ENCODE measurements at regions not wholly inside any gene's neighbourhood (a gene's known extent, or its start where the extent isn't known, plus 50 kb on each side); places are given as distances from the start of the nearest gene placed in this dataset.

DNA sequence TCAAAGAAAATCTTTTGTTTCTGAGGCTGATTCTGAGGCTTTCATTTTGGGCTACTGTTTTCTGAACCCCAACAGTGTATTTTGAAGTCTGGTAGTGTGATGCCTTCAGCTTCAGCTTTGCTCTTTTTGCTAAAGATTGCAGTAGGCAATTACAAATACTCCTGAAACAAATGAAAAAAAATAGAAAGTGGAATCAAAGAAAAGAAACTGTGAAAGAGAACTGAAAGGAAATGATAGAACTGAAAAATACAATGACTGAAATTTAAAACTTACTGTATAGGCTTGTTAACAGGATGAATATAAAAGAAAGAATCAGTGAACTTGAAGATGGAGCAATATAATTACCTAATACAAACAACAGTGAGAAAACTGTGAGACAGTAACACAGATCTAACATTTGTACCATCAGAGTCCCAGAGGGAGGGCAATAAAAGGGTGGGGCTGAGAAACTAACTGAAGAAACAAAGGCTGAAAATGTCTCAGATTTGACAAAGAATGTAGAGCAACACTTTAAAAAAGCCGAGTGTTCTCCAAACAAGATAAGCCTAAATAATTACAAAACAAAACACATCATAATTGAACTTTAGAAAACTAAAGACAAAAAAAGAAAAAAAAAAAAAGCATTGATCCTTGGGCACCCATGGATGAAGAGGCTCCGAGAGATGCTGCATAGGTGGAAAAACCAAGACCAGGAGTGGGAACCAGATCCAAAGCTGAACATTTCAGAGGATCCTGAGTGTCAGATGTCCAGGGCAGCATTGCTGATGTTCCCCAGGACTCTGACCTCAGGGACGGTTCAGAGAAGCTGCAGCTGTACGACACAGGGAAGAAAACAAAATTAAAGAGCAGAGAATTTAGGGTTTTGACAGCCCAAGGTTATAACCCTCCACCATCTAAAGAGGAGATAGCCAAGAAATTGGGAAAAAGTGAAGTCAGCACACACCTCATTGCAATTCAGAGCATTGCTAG lies 223.2 kb upstream of the IGFBP3 start:
- no peak for DNase-seq (ENCODE audit: low read depth in 2 of 3, low spot score in 2 of 3)

DNA sequence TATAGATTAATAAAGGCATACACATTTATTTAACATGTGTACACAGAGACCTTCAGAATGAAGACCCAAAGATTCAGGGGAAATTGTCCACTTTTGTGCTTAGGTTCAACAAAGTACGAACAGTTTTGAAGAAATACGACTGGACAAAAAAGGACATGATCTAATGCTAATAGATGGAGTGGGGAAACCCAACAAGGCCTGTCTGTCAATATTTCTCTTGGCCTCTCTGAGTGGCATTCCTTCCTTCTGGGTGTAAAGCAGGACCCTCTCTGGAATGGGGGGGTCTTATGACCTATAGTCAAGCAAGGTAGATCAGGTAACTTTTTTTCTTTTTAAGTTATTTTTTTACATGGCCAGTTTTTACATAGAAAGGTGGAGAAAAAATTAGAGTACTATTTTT lies 222.3 kb upstream of the IGFBP3 start:
- no peak for DNase-seq (ENCODE audit: low read depth in 2 of 3, low spot score in 2 of 3)

DNA sequence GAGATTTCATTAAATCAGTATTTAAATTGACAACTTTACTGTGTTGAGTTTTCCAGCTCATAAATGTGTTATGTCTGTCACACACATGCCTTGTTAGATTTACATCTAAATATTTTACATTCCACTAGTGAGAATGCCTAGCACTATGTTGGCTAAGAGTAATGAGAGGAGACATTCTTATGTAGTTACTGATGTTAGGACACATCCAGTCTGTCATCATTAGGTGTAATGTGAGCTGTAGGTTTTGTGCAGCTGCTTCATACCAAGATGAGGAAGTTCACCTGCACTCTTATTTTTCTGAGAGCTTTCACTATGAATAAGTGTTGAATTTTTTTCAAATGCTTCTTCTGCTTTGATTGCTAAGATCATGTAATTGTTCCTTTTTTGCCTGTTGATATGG lies 218.0 kb upstream of the IGFBP3 start:
- no peak for DNase-seq (ENCODE audit: low read depth in 2 of 3, low spot score in 2 of 3)

DNA sequence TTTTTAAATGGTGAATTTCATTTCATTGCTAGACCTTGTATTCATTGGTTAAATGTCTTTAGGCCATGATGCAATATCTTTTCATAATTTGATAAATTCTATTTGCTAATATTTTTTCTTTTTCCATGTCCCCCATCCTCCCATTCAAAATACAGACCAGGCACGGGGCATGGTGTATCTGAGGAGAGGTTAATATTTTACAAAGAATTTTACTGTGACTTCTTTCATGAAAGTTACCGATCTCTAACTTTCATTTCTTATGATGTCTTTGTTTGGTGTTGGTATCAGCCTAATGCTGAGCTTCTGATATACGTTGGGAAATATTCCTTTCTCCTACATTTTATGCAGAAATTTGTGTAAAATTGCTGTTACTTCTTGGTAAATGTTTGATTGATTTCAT lies 216.7 kb upstream of the IGFBP3 start:
- no peak for DNase-seq (ENCODE audit: low read depth in 2 of 3, low spot score in 2 of 3)

DNA sequence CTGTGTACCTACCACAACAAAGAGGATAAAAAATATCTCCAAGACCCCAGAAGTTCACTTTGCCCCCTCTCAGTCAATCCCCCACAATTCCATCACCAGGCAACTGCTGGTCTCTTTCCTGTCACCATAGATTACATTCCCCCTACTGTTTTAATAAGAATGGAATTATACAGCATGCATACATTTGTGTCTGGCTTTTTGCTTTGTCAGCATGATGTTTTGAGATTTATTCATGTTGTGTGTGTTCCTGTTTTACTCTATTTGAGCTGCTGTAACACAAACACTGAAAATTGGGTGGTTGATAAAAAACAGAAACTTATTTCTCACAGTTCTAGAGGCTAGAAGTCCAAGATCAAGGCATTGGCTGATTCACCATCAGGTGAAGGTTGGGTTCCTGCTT lies 214.5 kb upstream of the IGFBP3 start:
- DNase-seq (ENCODE audit: low read depth in 2 of 3, low spot score in 2 of 3): no peak

DNA sequence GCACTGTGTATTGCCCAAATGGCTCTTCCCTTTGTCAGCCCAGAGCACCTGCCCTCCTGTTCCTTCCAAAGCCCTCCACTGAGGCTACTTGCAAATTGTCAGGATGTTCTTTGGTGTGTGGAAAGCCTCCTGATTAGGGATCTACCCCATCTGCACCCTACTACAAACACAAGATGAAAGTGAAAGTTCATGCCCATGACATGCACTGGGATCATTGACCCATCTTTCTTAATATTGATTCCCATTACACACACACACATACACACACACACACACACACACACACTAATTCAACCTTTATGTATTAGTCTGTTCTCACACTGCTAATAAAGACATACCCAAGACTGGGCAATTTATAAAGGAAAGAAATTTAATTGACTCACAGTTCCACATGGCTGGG lies 213.7 kb upstream of the IGFBP3 start:
- DNase-seq (ENCODE audit: low read depth in 2 of 3, low spot score in 2 of 3): no peak

DNA sequence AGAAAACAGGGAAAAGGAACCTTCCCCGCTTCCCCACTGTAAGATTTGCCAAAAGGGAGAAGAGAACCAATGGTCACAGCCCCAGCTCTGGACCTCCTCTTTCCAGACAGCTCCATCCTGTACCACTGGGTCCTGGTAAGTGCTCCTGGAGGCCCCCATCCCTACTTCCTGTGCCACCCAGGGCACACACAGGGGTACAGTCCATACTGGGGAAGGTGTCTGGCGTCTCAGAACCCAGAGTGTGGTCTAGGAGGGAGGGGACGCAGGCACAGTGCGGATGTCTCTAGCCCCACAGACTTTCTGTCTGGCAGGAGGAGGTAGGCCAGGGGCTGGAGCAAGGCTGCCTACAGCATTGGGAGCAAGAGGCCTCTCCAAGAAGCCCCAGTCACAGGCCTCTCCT lies 213.3 kb upstream of the IGFBP3 start:
- DNase-seq (ENCODE audit: low read depth in 2 of 3, low spot score in 2 of 3): no peak

DNA sequence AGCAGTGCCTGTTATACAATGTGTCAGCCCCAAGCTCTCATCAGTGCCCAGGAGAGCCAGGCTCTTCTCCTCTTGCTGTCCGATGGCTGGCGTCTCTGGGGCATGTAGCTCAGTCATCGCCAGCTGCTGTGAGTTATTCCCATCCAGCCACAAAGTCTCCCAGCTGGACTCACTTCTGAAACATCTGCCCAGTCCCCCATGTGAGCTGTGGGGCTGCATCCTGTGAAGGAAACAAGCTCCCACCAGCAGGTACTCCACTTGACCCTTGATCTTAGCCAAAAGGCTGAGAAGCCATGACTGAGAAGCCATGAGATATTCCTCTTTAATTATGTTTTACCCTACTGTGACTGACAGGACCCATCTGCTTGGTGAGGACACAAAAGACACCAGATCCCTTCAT lies 212.7 kb upstream of the IGFBP3 start:
- DNase-seq (ENCODE audit: low read depth in 2 of 3, low spot score in 2 of 3): no peak

DNA sequence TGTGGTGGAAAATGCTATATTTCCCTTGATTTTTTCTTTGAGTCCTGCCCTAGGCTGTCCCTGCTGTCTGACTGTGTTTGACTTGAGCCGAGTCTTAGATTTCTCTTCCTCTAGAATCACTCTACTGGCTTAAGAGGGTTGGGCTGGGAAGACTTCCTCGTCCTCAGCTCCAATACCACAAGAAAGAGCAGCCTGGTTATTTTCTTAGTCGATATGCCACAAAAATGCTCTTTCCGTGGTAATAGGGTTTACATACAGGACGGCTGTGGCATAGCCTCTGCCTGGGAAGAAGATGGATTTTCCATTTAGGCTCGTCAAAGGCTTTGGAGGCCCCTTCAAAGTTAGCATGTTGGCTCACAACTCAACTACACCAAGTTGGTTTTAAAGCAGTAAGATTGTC lies 212.0 kb upstream of the IGFBP3 start:
- DNase-seq (ENCODE audit: low read depth in 2 of 3, low spot score in 2 of 3): no peak

DNA sequence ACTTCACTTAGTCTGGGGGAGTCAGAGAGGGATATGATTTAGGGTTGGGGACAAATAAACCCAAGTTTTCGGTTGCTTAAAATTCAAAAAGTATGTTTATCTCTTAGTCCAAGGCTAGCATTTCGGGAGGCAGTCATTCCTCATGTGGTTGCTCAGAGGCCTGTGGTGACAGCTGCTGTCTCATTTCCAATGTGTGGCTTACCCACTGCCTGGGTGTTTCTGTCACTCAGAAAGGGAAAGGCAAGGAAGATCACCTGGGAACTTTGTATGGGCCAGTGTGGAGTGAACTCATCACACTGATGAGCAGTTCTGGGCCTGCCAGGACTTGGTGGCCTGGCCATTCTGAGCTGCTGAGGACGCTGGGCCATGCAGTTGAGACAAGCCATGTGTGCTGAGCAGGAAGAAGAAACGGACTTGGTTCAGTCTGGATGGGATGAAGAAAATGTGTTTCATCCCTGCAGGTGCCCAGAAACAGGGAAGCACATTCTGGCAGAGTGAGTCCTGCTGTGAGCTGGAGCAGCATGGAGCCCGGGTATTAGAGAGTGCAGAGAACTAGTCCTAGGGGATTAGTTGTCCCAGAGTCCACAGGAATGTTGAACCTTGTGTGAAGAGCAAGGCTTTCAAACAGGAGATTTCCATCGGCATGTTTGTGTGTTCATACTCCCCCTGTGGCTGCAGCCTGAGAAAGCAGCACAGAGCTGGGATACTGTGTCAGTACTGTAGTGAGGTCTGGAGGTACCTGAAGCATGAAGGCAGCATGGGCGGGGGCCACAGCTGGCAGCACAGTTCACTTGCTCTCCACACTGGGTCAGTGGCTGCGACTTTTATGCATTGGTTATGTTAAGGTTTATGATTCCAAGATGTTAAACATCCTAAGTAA lies 211.1 kb upstream of the IGFBP3 start:
- DNase-seq (ENCODE audit: low read depth in 2 of 3, low spot score in 2 of 3): no peak

DNA sequence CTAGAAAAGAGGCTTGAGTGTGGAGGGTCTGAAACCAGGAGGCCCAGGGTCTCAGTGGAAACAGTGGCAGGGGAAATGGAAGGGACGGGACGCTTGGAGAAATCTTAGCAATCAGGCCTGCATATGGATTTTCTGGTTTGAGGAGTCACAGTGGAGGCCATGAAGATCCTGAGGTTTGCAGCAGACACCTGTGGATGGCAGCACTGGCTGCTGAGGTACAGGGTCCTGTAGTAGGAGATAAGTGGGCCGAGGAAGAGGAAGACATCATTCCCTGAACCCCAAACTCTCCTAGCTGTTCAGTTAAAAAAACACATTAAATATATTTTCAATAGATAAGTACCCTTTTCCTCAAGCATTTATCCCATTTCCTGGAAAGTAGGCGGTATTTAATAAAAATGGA lies 208.8 kb upstream of the IGFBP3 start:
- DNase-seq (ENCODE audit: low read depth in 2 of 3, low spot score in 2 of 3): no peak

DNA sequence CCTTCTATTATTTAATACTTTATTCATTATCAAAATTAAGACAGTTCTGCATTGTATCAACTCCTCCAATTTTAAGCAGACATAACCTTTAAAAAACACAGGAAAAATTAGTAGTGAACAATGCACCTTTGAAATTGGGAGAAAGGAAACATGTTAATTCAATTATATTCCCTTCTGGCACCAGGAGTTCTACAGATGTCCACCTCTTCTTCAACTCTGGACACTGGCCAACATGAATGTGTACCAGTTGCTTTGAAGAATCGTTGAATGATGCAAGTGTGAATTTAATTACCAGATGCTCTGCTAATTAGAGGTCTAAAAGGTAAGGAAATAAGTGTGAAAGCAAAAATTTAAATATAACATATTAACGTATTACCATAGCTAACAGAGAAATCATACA lies 206.7 kb upstream of the IGFBP3 start:
- no peak for DNase-seq (ENCODE audit: low read depth in 2 of 3, low spot score in 2 of 3)

DNA sequence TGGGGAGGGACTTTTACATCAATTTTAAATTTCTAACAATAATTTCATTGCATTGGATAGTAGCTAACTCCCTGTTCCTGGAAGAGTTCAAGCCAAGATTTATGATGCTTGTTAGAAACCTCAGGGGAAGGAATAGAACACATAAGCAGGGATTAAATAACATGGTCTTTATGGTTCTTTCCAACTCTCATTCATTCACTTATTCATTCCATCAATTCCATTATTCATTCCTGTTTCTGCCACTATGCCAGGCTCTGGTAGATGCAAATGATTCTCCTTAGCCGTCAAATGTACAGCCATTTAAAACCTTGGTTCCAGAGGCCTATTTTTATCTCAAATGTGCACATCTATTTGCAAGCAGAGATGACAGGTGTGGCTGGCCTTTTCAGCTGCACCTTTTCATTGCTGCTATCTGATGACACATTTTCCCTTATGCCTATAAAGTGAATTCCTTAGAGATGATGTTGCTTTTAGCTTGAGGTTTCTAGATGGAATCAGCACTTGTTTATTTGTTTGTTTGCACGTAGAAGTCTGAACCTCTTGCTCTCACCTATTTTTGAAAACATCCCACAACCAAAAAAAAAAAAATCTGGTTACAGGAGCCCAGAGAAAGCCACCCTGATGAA lies 205.7 kb upstream of the IGFBP3 start:
- DNase-seq (ENCODE audit: low read depth in 2 of 3, low spot score in 2 of 3): no peak

DNA sequence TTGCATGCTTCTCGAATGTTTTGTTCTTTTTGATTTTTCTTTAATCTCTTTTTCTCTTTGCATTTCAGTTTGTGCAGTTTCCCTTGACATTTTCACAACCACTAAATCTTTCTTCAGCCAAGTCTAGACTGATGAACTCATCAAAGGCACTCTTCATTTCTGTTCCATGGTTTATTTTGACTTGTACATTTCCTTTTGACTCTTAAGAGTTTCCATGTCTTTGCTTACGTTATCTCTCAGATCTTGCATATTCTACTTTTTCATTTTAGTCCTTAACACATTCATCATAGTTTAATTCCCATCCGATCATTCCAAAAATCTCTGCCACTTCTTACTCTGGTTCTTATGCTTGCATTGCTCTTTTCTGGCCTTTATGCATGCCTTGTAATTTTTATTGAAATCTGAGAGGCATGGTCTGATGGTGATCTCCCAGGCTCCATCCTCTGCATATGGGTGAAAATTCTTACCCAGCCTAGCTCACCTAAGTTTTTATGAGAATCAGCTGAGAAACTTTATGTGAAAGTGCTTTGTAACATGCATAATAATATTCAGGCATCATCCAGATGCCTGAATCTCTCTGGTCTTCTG lies 202.8 kb upstream of the IGFBP3 start:
- DNase-seq (ENCODE audit: low read depth in 2 of 3, low spot score in 2 of 3): no peak

DNA sequence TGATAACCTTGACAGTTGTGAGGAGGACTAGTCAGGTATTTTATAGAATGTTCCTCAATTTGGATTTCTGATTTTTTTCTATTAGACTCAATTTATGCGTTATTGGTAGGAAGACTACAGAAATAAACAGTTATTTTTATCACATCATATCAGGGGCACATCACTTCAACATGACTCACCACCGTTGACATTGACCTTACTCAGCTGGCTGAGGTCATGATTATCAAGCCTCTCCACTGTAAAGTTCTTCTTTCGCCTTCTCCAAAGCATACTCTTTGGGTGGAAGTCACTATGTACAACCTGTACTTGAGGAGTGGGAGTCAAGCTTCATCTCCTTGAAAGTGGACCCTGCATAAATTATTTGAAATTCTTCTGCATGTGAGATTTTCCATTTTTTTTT lies 194.3 kb upstream of the IGFBP3 start:
- no peak for DNase-seq (ENCODE audit: low read depth in 2 of 3, low spot score in 2 of 3)

DNA sequence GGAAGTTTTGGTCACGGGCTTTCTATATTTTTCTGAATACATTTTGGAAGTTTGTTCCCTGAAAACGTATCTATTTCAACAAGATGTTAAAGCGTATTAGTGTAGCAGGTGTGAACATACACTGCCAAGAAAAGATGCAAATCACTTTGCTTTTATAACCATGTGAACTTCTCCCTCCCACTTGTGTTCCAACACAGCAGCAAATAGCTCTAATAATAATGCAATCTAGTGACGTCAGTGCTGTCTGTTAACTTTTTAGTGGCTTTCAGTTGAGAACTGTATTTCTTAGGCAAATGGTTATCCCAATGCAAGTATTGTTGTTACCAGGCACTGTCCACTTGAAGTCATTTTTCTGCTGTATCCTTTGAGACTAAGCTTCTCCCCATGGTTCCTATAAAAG lies 188.4 kb upstream of the IGFBP3 start:
- DNase-seq (ENCODE audit: low read depth in 2 of 3, low spot score in 2 of 3): no peak

DNA sequence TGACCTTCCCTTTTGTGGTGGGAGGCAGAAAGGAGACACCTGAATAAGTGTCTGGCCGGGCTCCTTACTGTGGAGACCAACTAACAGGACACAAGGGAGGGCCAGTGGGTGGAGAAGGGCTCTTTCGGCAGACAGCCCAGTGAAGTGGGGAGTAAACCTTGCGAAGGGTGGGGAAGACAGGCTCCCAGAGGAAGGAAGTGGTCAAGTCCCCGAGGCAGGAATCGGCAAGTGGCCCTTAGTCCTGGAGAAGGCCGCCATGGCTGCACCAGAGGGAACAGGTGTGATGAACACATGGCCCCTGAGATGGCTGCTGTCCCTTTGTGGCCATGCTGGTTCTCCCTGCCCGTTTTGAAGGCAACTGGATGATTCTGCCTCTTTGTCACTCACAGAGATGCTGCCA lies 187.2 kb upstream of the IGFBP3 start:
- no peak for DNase-seq (ENCODE audit: low read depth in 2 of 3, low spot score in 2 of 3)

DNA sequence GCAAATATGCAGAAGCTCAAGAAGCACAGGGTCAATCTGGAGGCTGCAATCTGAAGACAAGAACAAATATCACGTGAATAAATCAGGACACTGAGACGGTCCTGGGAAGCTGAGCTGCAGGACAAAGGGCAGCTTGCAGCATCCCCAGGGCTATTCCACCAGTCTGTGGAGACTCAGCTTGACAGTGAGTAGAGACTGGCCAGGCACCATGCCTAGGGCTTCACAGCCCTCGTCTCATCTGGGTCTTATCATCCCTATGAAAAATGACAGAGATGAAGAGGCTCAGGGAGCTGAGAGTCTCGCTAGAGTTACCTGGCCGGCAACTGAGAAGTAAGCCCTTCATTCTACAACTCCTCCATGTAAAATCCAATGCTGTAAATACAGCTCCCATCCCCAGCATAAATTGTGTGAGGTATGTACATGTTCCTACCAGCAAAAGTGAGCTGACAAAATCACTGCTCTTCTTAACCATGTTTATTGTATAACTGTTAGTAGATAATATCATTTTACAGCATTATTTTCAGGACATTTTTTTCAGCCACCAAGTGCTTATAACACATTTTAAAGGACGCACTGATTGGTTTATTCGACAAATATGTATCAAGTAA lies 186.6 kb upstream of the IGFBP3 start:
- DNase-seq (ENCODE audit: low read depth in 2 of 3, low spot score in 2 of 3): no peak

DNA sequence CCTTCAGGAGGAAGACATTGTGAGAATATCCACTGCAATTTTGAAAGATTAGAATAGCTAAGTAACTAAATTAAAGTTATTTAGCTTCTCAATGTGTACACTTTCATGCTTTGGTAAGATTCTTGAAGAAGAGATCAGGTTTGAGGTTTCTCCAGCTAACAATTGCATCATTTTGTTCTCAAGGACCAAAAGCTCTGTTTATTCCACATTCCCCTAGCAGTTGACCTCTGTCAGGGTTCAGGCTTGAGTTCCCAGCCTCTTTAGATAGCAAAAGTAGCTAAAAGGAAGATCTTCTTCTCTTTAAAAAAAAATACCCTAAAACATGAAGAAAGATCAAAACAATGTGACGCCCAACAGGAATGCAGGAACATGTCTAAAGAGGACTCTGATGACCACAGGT lies 179.4 kb upstream of the IGFBP3 start:
- DNase-seq (ENCODE audit: low read depth in 2 of 3, low spot score in 2 of 3): no peak

DNA sequence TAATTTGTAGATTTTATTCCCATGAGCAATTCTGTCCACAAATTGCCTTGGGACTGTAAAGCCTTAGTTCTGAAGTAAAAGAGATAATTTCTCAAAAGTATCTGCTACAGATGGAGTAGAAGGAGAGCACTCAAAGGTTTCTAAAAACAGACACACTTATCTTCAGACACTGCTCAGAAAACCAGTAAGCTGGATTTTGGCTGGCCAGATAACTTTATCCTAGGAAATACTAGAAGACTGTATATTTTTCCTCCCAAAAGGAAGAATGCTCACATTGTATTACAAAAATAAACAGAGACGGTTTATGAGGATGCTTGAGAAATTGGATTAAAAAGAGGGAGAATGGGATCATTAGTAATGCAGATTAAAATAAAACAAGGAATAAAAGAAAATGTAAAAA lies 178.0 kb upstream of the IGFBP3 start:
- no peak for DNase-seq (ENCODE audit: low read depth in 2 of 3, low spot score in 2 of 3)

DNA sequence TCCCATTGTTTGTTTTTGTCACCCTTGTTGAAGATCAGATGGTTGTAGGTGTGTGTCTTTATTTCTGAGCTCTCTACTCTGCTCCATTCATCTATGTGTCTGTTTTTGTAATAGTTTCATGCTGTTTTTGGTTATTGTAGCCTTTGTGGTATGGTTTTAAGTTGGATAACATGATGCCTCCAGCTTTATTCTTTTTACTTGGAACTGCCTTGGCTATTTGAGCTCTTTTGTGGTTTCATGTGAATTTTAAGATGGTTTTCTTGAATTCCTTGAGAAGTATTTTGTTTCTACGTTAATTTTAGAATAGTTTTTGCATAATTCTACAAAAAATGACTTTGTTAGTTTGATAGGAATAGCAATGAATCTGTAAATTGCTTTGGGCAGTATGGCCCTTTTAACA lies 170.0 kb upstream of the IGFBP3 start:
- no peak for DNase-seq (ENCODE audit: low read depth in 2 of 3, low spot score in 2 of 3)

Measured in hematopoietic multipotent progenitor cell (in vitro differentiated cells).